Brain microvascular endothelial cell (primary cell): ENCODE measurements at regions not wholly inside any gene's neighbourhood (a gene's known extent, or its start where the extent isn't known, plus 50 kb on each side); places are given as distances from the start of the nearest gene placed in this dataset.
A peak's percentile ranks its signal among the peaks of the same experiment; 100 is the strongest.
"Not testable (repeated sequence)": the region's sequence is repeated elsewhere in the genome, so short reads cannot be mapped to it uniquely, and the experiment has no call there.

Experiments used
- DNase-seq: peaks from one replicate; pipeline ENCODE4 v3.0.0-alpha.2; 2020
- H3K27ac ChIP-seq: fragments of 250-450 bp; sonication (Bioruptor Pico); 2 replicates; pipeline ENCODE4 v1.5.1; 2020; ENCODE audit warnings: mild to moderate bottlenecking, moderate library complexity
- H3K27me3 ChIP-seq: fragments of 250-450 bp; sonication (Bioruptor Pico); replicated peaks from 2 replicates; pipeline ENCODE4 v1.5.1; 2020; ENCODE audit warnings: mild to moderate bottlenecking
- H3K36me3 ChIP-seq: fragments of 250-450 bp; sonication (Bioruptor Pico); replicated peaks from 2 replicates; pipeline ENCODE4 v1.5.1; 2020; ENCODE audit warnings: mild to moderate bottlenecking
- H3K4me3 ChIP-seq: 2 replicates; pipeline ENCODE4 v1.5.1; 2011; ENCODE audit warnings: low read depth, mild to moderate bottlenecking, control low read depth, low read length, moderate library complexity
- in situ Hi-C: cut with HindIII; loops from 2 replicates; pipeline ENCODE4 v1.10.0; 2017; ENCODE audit warnings: low sequenced_read_pairs, low pct_ligation_motif_present
- TF ChIP-seq, protein P1 (sequence below): IDR thresholded peaks from 2 replicates; pipeline ENCODE4 v1.5.1; 2011; ENCODE audit warnings: low read depth, mild to moderate bottlenecking, moderate library complexity, low read length, control low read depth, inconsistent platforms; ENCODE audit errors: missing control alignments

DNA sequence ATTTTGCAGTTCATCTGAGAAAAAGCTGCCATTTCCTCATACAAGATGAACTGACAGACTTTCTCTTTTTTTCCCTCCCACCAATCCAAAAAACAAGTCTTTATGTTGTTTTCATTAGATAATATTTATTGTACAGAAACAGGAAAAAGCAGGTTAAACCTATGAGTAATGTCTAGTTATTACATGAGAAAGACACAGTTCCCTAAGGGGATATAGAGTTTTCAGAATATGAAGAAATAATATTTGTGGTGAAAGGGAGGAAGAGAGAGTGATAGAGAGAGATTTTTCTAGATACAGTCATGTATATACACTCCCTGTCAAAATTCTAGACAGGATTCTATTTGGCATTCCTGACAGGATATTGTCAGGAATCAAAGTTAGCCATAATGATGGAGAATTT lies 392.4 kb downstream of the BMP2 start:
- in situ Hi-C loops, result no loop called here
- Histone ChIP-seq H3K27ac (no peak overlapping the region), H3K4me3 (no peak overlapping the region)

DNA sequence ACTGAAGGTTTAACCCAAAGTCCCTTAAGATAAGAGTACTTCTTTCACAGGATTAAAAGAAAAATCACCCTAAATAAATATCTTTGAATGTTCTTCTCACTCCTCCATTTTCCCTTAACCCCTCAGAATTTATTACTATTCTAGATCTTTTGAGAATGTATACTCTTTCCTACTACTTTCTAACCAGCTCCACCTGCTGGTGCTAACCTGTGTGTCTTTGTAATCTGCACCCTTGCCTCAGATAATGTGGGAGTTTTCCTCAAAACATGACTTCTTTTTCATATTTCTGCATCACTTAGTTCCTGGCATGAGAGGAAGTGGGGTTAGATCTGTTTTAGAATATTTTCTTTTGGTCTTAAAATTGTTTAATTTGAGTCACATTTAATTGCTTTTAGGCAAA lies 394.2 kb downstream of the BMP2 start:
- H3K36me3 ChIP-seq, result no peaks in the 10 kb centered on the region
- in situ Hi-C loops, result no loop called here
- peak; percentile 3 for DNase-seq
- no peak overlapping the region for H3K27ac ChIP-seq
- TF ChIP-seq, protein P1, sequence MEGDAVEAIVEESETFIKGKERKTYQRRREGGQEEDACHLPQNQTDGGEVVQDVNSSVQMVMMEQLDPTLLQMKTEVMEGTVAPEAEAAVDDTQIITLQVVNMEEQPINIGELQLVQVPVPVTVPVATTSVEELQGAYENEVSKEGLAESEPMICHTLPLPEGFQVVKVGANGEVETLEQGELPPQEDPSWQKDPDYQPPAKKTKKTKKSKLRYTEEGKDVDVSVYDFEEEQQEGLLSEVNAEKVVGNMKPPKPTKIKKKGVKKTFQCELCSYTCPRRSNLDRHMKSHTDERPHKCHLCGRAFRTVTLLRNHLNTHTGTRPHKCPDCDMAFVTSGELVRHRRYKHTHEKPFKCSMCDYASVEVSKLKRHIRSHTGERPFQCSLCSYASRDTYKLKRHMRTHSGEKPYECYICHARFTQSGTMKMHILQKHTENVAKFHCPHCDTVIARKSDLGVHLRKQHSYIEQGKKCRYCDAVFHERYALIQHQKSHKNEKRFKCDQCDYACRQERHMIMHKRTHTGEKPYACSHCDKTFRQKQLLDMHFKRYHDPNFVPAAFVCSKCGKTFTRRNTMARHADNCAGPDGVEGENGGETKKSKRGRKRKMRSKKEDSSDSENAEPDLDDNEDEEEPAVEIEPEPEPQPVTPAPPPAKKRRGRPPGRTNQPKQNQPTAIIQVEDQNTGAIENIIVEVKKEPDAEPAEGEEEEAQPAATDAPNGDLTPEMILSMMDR, result peak; percentile 60
- H3K27me3 ChIP-seq, result no peaks in the 10 kb centered on the region
- H3K4me3 ChIP-seq, result no peak overlapping the region

More for the DNA sequence above, 392.4 kb downstream of the BMP2 start:
- no peak for DNase-seq
- TF ChIP-seq, protein P1, result no peak
- H3K27me3 ChIP-seq, result no peaks in the 10 kb centered on the region
- H3K36me3 ChIP-seq, result no peaks in the 10 kb centered on the region

DNA sequence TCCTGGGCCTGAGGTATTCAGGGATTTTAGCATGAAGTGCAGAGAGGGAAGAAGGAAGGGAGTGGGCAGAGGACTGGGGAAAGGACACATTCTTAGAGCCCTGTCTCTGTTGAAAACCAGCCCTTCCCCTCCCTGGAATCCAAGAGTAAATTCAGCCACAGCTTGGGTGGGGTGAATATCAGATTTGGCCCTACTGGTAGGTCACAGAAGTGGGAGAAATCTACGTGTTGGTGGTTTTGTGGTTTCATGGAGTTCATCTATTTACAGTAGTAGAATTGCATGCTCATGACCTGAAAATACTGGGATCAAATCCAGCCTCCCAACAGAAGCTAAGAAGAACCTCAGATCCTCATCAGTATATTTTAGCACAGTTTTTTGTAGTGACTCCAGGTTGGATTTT lies 404.4 kb downstream of the BMP2 start:
- no peak overlapping the region for H3K4me3 ChIP-seq
- H3K36me3 ChIP-seq, result no peaks in the 10 kb centered on the region
- no peak overlapping the region for H3K27ac ChIP-seq
- H3K27me3 ChIP-seq, result no peaks in the 10 kb centered on the region
- TF ChIP-seq, protein P1, result no peak
- peak; percentile 27 for DNase-seq
- in situ Hi-C loops, result no loop called here

DNA sequence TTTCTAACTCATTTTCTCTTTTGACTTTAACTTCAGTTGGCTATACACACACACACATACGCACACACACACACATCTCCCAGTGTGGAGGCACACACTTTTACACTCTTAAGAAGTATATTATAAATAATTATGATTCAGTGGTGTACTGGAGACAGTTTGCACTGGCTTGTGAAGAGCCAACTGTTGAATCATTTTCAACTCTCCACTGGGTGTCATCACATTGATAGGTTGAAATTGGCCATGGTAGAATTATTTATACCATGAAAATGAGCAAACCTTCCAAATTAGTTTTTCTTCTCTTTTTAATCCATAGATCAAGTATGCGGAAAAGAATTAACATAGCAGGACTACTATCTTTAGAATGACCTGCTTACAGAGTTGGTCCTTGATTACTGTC lies 407.1 kb downstream of the BMP2 start:
- H3K27ac ChIP-seq, result no peak overlapping the region
- in situ Hi-C loops, result no loop called here
- H3K4me3 ChIP-seq, result no peak overlapping the region
- no peaks in the 10 kb centered on the region for H3K27me3 ChIP-seq
- TF ChIP-seq, protein P1, result no peak
- DNase-seq, result no peak
- no peaks in the 10 kb centered on the region for H3K36me3 ChIP-seq

DNA sequence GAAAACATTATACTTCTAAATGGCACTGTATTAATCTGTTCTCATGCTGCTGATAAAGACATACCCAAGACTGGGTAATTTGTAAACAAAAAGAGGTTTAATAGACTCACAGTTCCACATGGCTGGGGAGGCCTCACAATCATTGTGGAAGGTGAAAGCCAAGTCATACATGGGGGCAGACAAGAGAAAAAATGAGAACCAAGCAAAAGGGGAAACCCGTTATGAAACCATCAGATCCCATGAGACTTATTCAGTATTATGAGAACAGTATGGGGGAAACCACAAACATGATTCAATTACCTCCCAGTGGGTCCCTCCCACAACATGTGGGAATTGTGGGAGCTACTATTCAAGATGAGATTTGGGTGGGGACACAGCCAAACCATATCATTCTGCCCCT lies 408.3 kb downstream of the BMP2 start:
- in situ Hi-C loops, DNase-seq, H3K4me3 ChIP-seq, H3K27ac ChIP-seq, H3K36me3 ChIP-seq, H3K27me3 ChIP-seq: not testable (repeated sequence)

DNA sequence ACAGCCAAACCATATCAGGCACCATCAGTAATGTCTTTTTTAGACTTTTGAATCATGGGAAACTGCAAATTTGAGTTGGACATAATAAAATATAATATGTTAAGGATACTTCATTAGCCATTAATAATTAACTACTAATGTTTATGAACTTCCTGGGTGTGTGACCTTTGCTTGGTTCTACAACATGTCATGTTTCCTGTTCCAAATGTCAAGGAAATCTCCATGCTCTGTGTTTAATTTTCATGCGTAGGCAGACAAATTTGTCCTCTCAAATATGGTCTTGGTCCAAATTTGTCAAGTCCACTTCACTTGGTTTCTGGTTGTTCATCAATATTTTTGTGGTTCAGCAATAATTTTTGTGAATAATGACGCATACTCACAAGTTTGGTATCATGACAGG lies 410.5 kb downstream of the BMP2 start:
- in situ Hi-C loops, result no loop called here
- TF ChIP-seq, protein P1, result no peak
- H3K27me3 ChIP-seq, result no peaks in the 10 kb centered on the region

More for the DNA sequence above, 410.5 kb downstream of the BMP2 start:
- Histone ChIP-seq H3K36me3 (no peaks in the 10 kb centered on the region), H3K4me3 (no peak overlapping the region), H3K27ac (no peak overlapping the region)
- no peak for DNase-seq
